ENCODE measurements at regions not wholly inside any gene's neighbourhood (a gene's known extent, or its start where the extent isn't known, plus 50 kb on each side); places are given as distances from the start of the nearest gene placed in this dataset.

GRCh38 chr11:70869054-70869453 lies 383.3 kb downstream of the SHANK2 start:
- H3K9me3 ChIP-seq (ENCODE audit: control insufficient read depth, low read length), result no peaks in the 10 kb centered on the region
- no peak overlapping the region for H3K4me3 ChIP-seq (ENCODE audit: low read length)
- no peaks in the 10 kb centered on the region for H3K27me3 ChIP-seq (ENCODE audit: control insufficient read depth, insufficient read depth, low read length)
- H3K4me1 ChIP-seq (ENCODE audit: control insufficient read depth, insufficient read depth, low read length), result no peaks in the 10 kb centered on the region
- no peaks in the 10 kb centered on the region for H3K36me3 ChIP-seq (ENCODE audit: control insufficient read depth, insufficient read depth, low read length)
- no peak overlapping the region for H3K9ac ChIP-seq (ENCODE audit: low read length)

DNA sequence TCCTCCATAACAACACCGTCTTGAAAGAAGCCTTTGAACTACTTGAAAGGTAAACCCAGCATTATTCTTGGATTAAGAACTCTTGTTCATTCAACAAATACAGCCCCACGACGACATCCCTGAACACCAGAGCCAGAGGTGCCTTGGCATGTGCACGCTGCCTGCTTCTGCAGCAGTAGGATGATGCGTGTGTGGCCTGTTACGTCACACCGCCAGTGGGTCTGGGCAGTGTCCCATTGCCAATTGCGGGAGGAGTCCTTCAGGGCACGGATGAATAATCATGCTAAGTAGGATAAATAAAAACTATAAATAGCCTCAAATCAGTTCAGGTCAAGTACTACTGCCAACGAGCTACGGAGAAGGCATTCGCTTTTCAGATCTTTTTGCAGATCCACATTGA lies 380.5 kb downstream of the SHANK2 start:
- Histone ChIP-seq H3K9me3 (ENCODE audit: control insufficient read depth, low read length) (no peaks in the 10 kb centered on the region), H3K36me3 (ENCODE audit: control insufficient read depth, insufficient read depth, low read length) (no peaks in the 10 kb centered on the region), H3K4me1 (ENCODE audit: control insufficient read depth, insufficient read depth, low read length) (no peaks in the 10 kb centered on the region), H3K4me3 (ENCODE audit: low read length) (no peak overlapping the region), H3K27me3 (ENCODE audit: control insufficient read depth, insufficient read depth, low read length) (no peaks in the 10 kb centered on the region), H3K9ac (ENCODE audit: low read length) (no peak overlapping the region)

GRCh38 chr11:70872299-70872698 lies 380.1 kb downstream of the SHANK2 start:
- Histone ChIP-seq H3K4me1 (ENCODE audit: control insufficient read depth, insufficient read depth, low read length) (no peaks in the 10 kb centered on the region), H3K4me3 (ENCODE audit: low read length) (no peak overlapping the region), H3K27me3 (ENCODE audit: control insufficient read depth, insufficient read depth, low read length) (no peaks in the 10 kb centered on the region), H3K9me3 (ENCODE audit: control insufficient read depth, low read length) (no peaks in the 10 kb centered on the region), H3K9ac (ENCODE audit: low read length) (no peak overlapping the region), H3K36me3 (ENCODE audit: control insufficient read depth, insufficient read depth, low read length) (no peaks in the 10 kb centered on the region)

- Histone ChIP-seq H3K4me3 (ENCODE audit: low read length) (no peak overlapping the region), H3K9me3 (ENCODE audit: control insufficient read depth, low read length) (no peaks in the 10 kb centered on the region), H3K27me3 (ENCODE audit: control insufficient read depth, insufficient read depth, low read length) (no peaks in the 10 kb centered on the region), H3K9ac (ENCODE audit: low read length) (no peak overlapping the region), H3K36me3 (ENCODE audit: control insufficient read depth, insufficient read depth, low read length) (no peaks in the 10 kb centered on the region), H3K4me1 (ENCODE audit: control insufficient read depth, insufficient read depth, low read length) (no peaks in the 10 kb centered on the region)
Measured at GRCh38 chr11:70872955-70873735, 379.2 kb downstream of the SHANK2 start.

GRCh38 chr11:70873736-70874412 lies 378.5 kb downstream of the SHANK2 start:
- no peaks in the 10 kb centered on the region for H3K9me3 ChIP-seq (ENCODE audit: control insufficient read depth, low read length)
- no peaks in the 10 kb centered on the region for H3K27me3 ChIP-seq (ENCODE audit: control insufficient read depth, insufficient read depth, low read length)
- H3K4me3 ChIP-seq (ENCODE audit: low read length), result no peak overlapping the region
- no peaks in the 10 kb centered on the region for H3K36me3 ChIP-seq (ENCODE audit: control insufficient read depth, insufficient read depth, low read length)
- no peaks in the 10 kb centered on the region for H3K4me1 ChIP-seq (ENCODE audit: control insufficient read depth, insufficient read depth, low read length)
- no peak overlapping the region for H3K9ac ChIP-seq (ENCODE audit: low read length)

GRCh38 chr11:70876685-70877084 lies 375.7 kb downstream of the SHANK2 start:
- H3K4me3 ChIP-seq (ENCODE audit: low read length), result no peak overlapping the region
- H3K27me3 ChIP-seq (ENCODE audit: control insufficient read depth, insufficient read depth, low read length), result no peaks in the 10 kb centered on the region
- H3K4me1 ChIP-seq (ENCODE audit: control insufficient read depth, insufficient read depth, low read length), result no peaks in the 10 kb centered on the region
- no peak overlapping the region for H3K9ac ChIP-seq (ENCODE audit: low read length)
- no peaks in the 10 kb centered on the region for H3K9me3 ChIP-seq (ENCODE audit: control insufficient read depth, low read length)
- H3K36me3 ChIP-seq (ENCODE audit: control insufficient read depth, insufficient read depth, low read length), result no peaks in the 10 kb centered on the region

DNA sequence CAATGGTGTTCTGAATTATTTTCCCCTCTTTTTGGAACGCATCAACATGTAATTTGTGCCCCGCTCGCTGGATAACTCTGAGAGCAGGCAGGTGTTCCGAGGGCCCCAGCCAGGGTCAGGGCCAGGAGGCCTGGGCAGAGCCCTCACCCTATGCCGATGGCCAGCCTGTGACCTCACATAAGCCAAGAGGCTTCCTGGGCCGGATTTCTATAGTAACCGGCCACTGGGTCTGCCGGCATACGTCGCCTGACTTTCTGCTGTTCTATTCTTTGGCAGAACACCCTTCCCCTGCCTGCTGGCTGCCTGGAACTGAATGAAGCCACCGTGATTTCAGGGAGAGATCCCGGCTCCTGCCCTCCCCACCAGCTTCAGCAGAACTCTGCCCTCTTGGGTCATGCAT lies 375.2 kb downstream of the SHANK2 start:
- H3K4me1 ChIP-seq (ENCODE audit: control insufficient read depth, insufficient read depth, low read length), result no peaks in the 10 kb centered on the region
- H3K4me3 ChIP-seq (ENCODE audit: low read length), result no peak overlapping the region
- H3K27me3 ChIP-seq (ENCODE audit: control insufficient read depth, insufficient read depth, low read length), result no peaks in the 10 kb centered on the region
- H3K9me3 ChIP-seq (ENCODE audit: control insufficient read depth, low read length), result no peaks in the 10 kb centered on the region
- H3K36me3 ChIP-seq (ENCODE audit: control insufficient read depth, insufficient read depth, low read length), result no peaks in the 10 kb centered on the region
- no peak overlapping the region for H3K9ac ChIP-seq (ENCODE audit: low read length)

DNA sequence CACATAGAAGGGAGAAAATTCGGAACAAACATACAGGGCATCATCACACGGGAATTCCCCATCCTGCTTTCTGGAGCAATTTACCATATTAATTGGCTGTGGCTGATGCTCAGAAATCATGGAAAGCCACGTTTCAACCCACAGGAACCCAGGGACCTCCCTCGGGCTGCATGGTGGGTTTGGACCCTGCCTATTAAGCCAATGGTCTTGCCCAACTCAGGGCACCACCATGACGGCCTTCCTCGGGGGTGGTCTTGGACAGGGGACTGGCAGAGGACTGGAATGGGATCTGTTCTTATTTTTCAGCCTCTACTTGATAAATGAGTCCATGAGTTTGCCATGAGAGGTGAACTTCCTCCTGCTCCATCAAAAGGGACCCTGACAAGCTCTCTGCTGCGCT lies 374.0 kb downstream of the SHANK2 start:
- H3K27me3 ChIP-seq (ENCODE audit: control insufficient read depth, insufficient read depth, low read length), result no peaks in the 10 kb centered on the region

DNA sequence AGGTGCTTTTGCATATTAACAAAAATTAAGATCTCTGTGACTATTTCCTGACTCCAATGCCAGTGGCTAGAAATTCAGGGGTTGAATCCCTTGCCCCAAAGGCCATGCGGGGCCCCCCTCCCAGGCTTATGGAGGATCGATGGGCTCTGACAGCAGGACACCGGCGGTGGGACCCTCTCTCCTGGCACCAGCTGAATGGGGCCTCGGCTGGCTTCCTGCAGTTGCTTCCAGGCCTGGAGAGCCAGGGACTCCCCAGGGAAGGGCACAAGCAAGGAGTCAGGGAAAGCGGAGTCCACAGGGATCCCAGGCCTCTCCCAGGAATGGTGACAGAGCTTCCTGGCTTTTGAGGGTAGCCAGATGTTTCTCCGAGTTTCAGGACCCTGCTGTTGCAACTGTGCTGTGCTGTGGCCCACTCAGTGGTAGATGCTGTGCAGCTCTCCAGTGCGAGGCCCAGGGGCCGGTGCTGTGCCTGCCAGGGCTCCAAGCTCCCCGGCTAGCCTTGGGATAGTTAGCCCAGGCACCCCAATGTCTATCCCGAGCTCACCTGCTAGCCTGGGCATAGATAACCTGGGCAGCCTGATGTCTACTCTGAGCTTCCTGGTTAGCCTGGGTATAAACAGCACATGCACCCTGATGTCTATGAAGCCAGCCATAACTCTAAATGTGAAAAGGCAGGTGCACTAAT lies 372.6 kb downstream of the SHANK2 start:
- no peaks in the 10 kb centered on the region for H3K36me3 ChIP-seq (ENCODE audit: control insufficient read depth, insufficient read depth, low read length)
- H3K4me3 ChIP-seq (ENCODE audit: low read length), result no peak overlapping the region
- H3K9me3 ChIP-seq (ENCODE audit: control insufficient read depth, low read length), result no peaks in the 10 kb centered on the region
- H3K27me3 ChIP-seq (ENCODE audit: control insufficient read depth, insufficient read depth, low read length), result no peaks in the 10 kb centered on the region
- H3K9ac ChIP-seq (ENCODE audit: low read length), result no peak overlapping the region
- peaks cover 3% of the 10 kb centered on the region for H3K4me1 ChIP-seq (ENCODE audit: control insufficient read depth, insufficient read depth, low read length)

More for the DNA sequence above, 374.0 kb downstream of the SHANK2 start:
- Histone ChIP-seq H3K36me3 (ENCODE audit: control insufficient read depth, insufficient read depth, low read length) (no peaks in the 10 kb centered on the region), H3K9ac (ENCODE audit: low read length) (no peak overlapping the region), H3K4me3 (ENCODE audit: low read length) (no peak overlapping the region), H3K4me1 (ENCODE audit: control insufficient read depth, insufficient read depth, low read length) (no peaks in the 10 kb centered on the region), H3K9me3 (ENCODE audit: control insufficient read depth, low read length) (no peaks in the 10 kb centered on the region)

DNA sequence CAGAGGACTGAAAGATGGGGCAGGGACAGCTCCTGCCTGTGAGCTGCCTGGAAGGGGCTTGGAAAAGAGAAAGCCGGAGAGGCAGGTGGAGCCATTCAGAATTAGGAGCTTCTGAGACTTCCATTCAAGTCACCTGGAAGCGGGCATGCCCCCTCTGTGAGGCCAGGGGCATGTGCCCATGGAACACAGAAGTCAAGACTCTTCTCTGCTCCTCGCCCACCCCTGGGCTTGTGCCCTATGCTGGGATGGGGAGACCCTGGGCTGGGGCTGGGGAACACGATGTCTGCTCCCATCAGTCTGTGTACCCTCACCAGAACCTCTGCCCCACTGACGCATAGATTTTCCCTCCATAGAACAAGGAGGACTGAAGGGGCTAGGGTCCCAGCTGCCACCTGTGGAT lies 372.0 kb downstream of the SHANK2 start:
- H3K27me3 ChIP-seq (ENCODE audit: control insufficient read depth, insufficient read depth, low read length), result no peaks in the 10 kb centered on the region
- no peak overlapping the region for H3K9ac ChIP-seq (ENCODE audit: low read length)
- H3K4me3 ChIP-seq (ENCODE audit: low read length), result no peak overlapping the region
- no peaks in the 10 kb centered on the region for H3K9me3 ChIP-seq (ENCODE audit: control insufficient read depth, low read length)
- H3K36me3 ChIP-seq (ENCODE audit: control insufficient read depth, insufficient read depth, low read length), result no peaks in the 10 kb centered on the region
- peaks cover 3% of the 10 kb centered on the region for H3K4me1 ChIP-seq (ENCODE audit: control insufficient read depth, insufficient read depth, low read length)

DNA sequence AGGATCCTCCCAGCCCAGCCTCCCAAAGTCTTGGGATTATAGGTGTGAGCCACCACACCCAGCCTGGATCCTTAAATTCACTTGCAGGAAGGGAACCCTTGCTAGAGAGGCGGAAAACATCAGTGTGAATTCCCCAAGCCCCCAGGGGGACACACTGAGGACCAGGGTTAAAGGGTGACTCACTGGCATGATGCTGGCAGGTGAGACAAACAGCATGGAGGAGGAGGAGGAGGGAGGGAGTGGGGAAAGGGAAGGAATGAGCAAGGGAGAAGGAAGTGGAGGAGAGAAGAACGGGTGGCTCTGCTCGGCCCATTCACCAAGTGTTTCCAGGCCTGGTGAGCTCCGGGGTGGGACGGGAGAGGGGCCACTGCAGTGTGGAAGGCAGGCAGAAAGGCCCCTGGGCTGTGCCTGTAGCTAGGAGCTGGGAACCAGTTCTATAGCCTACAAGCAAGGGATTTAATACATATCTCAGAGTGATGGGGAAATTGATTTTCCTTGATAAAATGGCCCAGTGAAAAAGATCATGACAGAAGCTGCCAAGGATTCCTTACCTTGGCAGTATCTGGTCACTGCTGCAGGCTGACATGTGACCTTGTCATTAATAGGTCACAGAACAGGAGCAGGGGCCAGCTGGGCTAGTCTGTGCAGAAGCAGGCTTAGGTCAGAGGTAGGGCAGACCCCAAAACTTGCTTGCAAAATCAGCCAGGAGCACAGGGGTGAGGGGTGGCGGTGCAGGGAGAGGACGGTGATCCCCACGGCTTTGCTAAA lies 370.2 kb downstream of the SHANK2 start:
- Histone ChIP-seq H3K4me3 (ENCODE audit: low read length) (no peak overlapping the region), H3K9me3 (ENCODE audit: control insufficient read depth, low read length) (no peaks in the 10 kb centered on the region)

GRCh38 chr11:70882716-70883085 lies 369.7 kb downstream of the SHANK2 start:
- Histone ChIP-seq H3K9ac (ENCODE audit: low read length) (no peak overlapping the region), H3K36me3 (ENCODE audit: control insufficient read depth, insufficient read depth, low read length) (no peaks in the 10 kb centered on the region), H3K4me1 (ENCODE audit: control insufficient read depth, insufficient read depth, low read length) (peaks cover 3% of the 10 kb centered on the region), H3K4me3 (ENCODE audit: low read length) (no peak overlapping the region), H3K9me3 (ENCODE audit: control insufficient read depth, low read length) (no peaks in the 10 kb centered on the region), H3K27me3 (ENCODE audit: control insufficient read depth, insufficient read depth, low read length) (no peaks in the 10 kb centered on the region)

More for the DNA sequence above, 370.2 kb downstream of the SHANK2 start:
- Histone ChIP-seq H3K27me3 (ENCODE audit: control insufficient read depth, insufficient read depth, low read length) (no peaks in the 10 kb centered on the region), H3K9ac (ENCODE audit: low read length) (no peak overlapping the region), H3K36me3 (ENCODE audit: control insufficient read depth, insufficient read depth, low read length) (no peaks in the 10 kb centered on the region), H3K4me1 (ENCODE audit: control insufficient read depth, insufficient read depth, low read length) (peaks cover 3% of the 10 kb centered on the region)

Data from mucosa of stomach (tissue), 1 donor.